ENCODE measurements at regions not wholly inside any gene's neighbourhood (a gene's known extent, or its start where the extent isn't known, plus 50 kb on each side); places are given as distances from the start of the nearest gene placed in this dataset.

GRCh38 chr13:34258646-34259386, 440.9 kb downstream of the RFC3 start:
- Histone ChIP-seq H3K36me3 (no peaks in the 10 kb centered on the region), H3K4me3 (no peak overlapping the region), H3K4me1 (peaks cover 0 to 13% (median 0%) of the 10 kb centered on the region in 12 donors), H3K9me3 (peaks cover 0 to 13% (median 0%) of the 10 kb centered on the region in 12 donors), H3K27me3 (no peaks in the 10 kb centered on the region), H3K27ac (no peak overlapping the region)
- 52 to 56% (median 55%) methylated on average over 4 of the region's 4 CpGs for WGBS, 4 donors
- TF ChIP-seq CTCF (IDR thresholded peaks at IDR 0.05) (no peak), POLR2A (IDR thresholded peaks at IDR 0.05) (no peak)
- ATAC-seq, result peak in 2 of 4 donors; percentile 62 to 63
- intact Hi-C loops (cut with DNase I), result no loop called here
- no peak for DNase-seq

DNA sequence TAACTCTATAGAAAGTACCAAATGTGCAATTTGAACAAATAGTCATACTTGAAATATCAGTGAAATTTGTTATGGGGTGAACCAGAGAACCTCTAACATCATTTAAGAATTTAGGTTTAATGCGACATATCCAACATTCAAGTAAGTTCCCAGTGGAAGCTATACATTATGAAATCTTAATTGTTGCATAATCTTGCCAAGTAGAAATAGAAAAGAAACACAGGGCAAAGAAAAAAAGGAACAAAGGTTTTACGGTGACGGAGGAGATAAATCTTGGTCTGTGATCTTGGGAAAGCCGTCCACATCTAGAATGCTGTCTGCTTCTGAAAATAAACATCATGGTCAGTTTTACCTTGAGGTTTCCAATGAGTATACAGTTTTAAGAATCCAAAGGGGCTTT, 445.7 kb downstream of the RFC3 start:
- DNase-seq, result no peak
- intact Hi-C loops (cut with DNase I), result no loop called here
- Histone ChIP-seq H3K4me3 (no peak overlapping the region), H3K36me3 (no peaks in the 10 kb centered on the region), H3K27me3 (no peaks in the 10 kb centered on the region), H3K4me1 (peaks cover 0 to 7% (median 0%) of the 10 kb centered on the region in 12 donors), H3K27ac (no peak overlapping the region), H3K9me3 (peaks cover 0 to 6% (median 0%) of the 10 kb centered on the region in 12 donors)
- 88 to 93% (median 90%) methylated on average over 4 of the region's 4 CpGs for WGBS, 4 donors
- ATAC-seq, result no peak
- TF ChIP-seq CTCF (IDR thresholded peaks at IDR 0.05) (no peak), POLR2A (IDR thresholded peaks at IDR 0.05) (no peak)

DNA sequence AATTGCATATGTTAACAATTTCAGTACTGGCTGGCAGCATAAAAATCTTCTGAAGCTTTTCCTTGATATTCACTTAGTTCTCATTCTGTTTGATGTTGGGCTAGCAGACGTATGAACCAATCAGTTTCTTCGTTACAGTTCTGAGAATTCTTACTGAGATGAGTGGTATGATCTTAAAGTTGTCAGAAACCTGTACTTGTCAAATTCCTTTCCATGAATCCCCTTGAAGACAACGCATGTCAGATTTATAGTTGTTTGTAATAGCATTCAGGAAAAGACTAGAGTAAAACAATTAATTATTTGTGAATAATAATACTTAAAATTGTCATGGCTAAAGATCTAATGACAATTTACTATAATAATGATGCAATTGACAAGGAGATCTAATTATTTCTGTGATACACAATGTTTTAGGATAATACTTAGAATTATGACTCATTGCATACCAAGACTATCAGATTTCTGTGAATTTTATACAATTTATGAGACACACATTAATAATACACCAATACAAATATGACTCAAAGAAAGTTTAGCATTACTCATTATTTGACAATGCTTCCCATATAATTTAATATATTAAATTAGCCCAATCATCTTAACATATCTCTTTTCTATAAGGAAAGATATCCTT, 447.2 kb downstream of the RFC3 start:
- Histone ChIP-seq H3K4me3 (no peak overlapping the region), H3K36me3 (no peaks in the 10 kb centered on the region), H3K27me3 (no peaks in the 10 kb centered on the region), H3K27ac (no peak overlapping the region), H3K4me1 (no peaks in the 10 kb centered on the region), H3K9me3 (peaks cover 0 to 6% (median 0%) of the 10 kb centered on the region in 12 donors)
- intact Hi-C loops (cut with DNase I), result no loop called here
- 76 to 96% (median 90%) methylated on average over 3 of the region's 3 CpGs for WGBS, 4 donors
- ATAC-seq (no peak), DNase-seq (no peak)
- TF ChIP-seq CTCF (IDR thresholded peaks at IDR 0.05) (no peak), POLR2A (IDR thresholded peaks at IDR 0.05) (no peak)

GRCh38 chr13:34276764-34277163, 458.8 kb downstream of the RFC3 start:
- Histone ChIP-seq H3K27me3 (no peaks in the 10 kb centered on the region), H3K27ac (no peak overlapping the region), H3K9me3 (peaks cover 0 to 8% (median 0%) of the 10 kb centered on the region in 12 donors), H3K4me1 (peaks cover 0 to 3% (median 0%) of the 10 kb centered on the region in 12 donors), H3K4me3 (no peak overlapping the region), H3K36me3 (no peaks in the 10 kb centered on the region)
- ATAC-seq (no peak), DNase-seq (no peak)
- 92 to 99% (median 98%) methylated on average over 3 of the region's 3 CpGs for WGBS, 4 donors
- TF ChIP-seq CTCF (IDR thresholded peaks at IDR 0.05) (no peak), POLR2A (IDR thresholded peaks at IDR 0.05) (no peak)
- intact Hi-C loops (cut with DNase I), result no loop called here

Data from heart left ventricle (tissue), 16 donors.